Psoas muscle (tissue), 7 donors: ENCODE measurements at regions not wholly inside any gene's neighbourhood (a gene's known extent, or its start where the extent isn't known, plus 50 kb on each side); places are given as distances from the start of the nearest gene placed in this dataset.

Experiments used
- ATAC-seq, 4 donors: fragments of 200-7000 bp; cut with Tn5 transposase; one replicate each; pipeline ENCODE4 v1.9.1; 2020; ENCODE audit warnings: moderate library complexity in 3 of 4, mild to moderate bottlenecking in 2 of 4
- DNase-seq, 2 donors: peaks; one replicate each; pipeline ENCODE4 v3.0.0-alpha.2; 2020
- H3K27ac ChIP-seq: fragments of 200-600 bp; one replicate; pipeline ENCODE4 v1.8.0; 2022
- H3K27me3 ChIP-seq, 3 donors: fragments of 200-600 bp in 1 of 3; one replicate each; pipeline versions ENCODE4 v1.6.1 to v1.8.0; 2013 to 2022; ENCODE audit warnings: low read length in 2 of 3, mild to moderate bottlenecking in 2 of 3, moderate library complexity in 1 of 3; ENCODE audit not compliant: insufficient read depth in 3 of 3
- H3K36me3 ChIP-seq, 2 donors: fragments of 200-600 bp in 1 of 2; one replicate each; pipeline versions ENCODE4 v1.6.1 to v1.8.0; 2013 to 2022; ENCODE audit warnings: low read depth in 1 of 2, mild to moderate bottlenecking in 1 of 2, moderate library complexity in 1 of 2; ENCODE audit not compliant: insufficient read depth in 1 of 2
- H3K4me1 ChIP-seq: fragments of 200-600 bp; one replicate; pipeline ENCODE4 v1.8.0; 2022
- H3K4me3 ChIP-seq: fragments of 200-600 bp; one replicate; pipeline ENCODE4 v1.8.0; 2022; ENCODE audit warnings: mild to moderate bottlenecking
- H3K9me3 ChIP-seq: fragments of 200-600 bp; one replicate; pipeline ENCODE4 v1.8.0; 2022
- CTCF ChIP-seq: fragments of 200-600 bp; IDR thresholded peaks from one replicate; pipeline ENCODE4 v1.8.0; 2022; ENCODE audit warnings: antibody characterized with exemption
- WGBS, 3 donors: extraction: QIAGEN DNeasy Blood & Tissue Kit; methylation state at CpG; one replicate each; pipeline versions ENCODE4 v1.1.6 to v1.1.7; 2013; 5-methylcytosine and 5-hydroxymethylcytosine counted together
- intact Hi-C, 2 donors: fragments of 100-400 bp; cut with DNase I; formaldehyde crosslinking; loops; one replicate each; pipeline versions ENCODE4 v1.11.0 to v1.14.2; 2022
- donor health status: healthy with polysubstance abuse.
- donor health status: DM: no; HTN: no; CAD: no; lungs with moderate emphysema.
- donor health status: Bipolar disorder and iron deficiency.
- donor health status: healthy.
- donor health status: DM: yes; HTN: yes; CAD: no.
- donor health status: DM: no; HTN: no; CAD: no.
- donor health status: DM: yes; HTN: yes; CAD: no.

- H3K27ac ChIP-seq, result no peak overlapping the region
- WGBS, 3 donors, result 85 to 90% (median 88%) methylated on average over 7 of the region's 7 CpGs
- DNase-seq, result no peak
- no peaks in the 10 kb centered on the region for H3K9me3 ChIP-seq
- TF ChIP-seq CTCF, result no peak
- no peaks in the 10 kb centered on the region for H3K27me3 ChIP-seq
- no peaks in the 10 kb centered on the region for H3K36me3 ChIP-seq
- intact Hi-C loops, result no loop called here
- ATAC-seq, result no peak
- no peak overlapping the region for H3K4me3 ChIP-seq
- H3K4me1 ChIP-seq, result no peaks in the 10 kb centered on the region
Measured at GRCh38 chr5:54602475-54602874, 84.9 kb downstream of the SNX18 start.

- no peak for ATAC-seq
- Histone ChIP-seq H3K27ac (no peak overlapping the region), H3K9me3 (no peaks in the 10 kb centered on the region), H3K4me3 (no peak overlapping the region), H3K27me3 (no peaks in the 10 kb centered on the region), H3K36me3 (no peaks in the 10 kb centered on the region), H3K4me1 (no peaks in the 10 kb centered on the region)
- no peak for TF ChIP-seq CTCF
- intact Hi-C loops, result no loop called here
- DNase-seq, result no peak
- 69 to 78% (median 76%) methylated on average over 8 of the region's 8 CpGs for WGBS, 3 donors
Measured at GRCh38 chr5:54601411-54602230, 84.1 kb downstream of the SNX18 start.
